ENCODE measurements at regions not wholly inside any gene's neighbourhood (a gene's known extent, or its start where the extent isn't known, plus 50 kb on each side); places are given as distances from the start of the nearest gene placed in this dataset.

- no peak overlapping the region for H3K4me3 ChIP-seq
- H3K9me3 ChIP-seq: no peaks in the 10 kb centered on the region
- 5% methylated on average over 1 of the region's 1 CpG for WGBS (ENCODE audit: missing lambda C conversion rate)
- no peak overlapping the region for H3K27ac ChIP-seq
- ChIA-PET CTCF (interaction anchor here (0.6 kb wide), 1 partner anchor 9 kb away, joined by 3 read pairs; no protein-coding TSS in a partner anchor), POLR2A (no interaction called here)
- no peaks in the 10 kb centered on the region for H3K4me1 ChIP-seq
- ATAC-seq (no peak), DNase-seq (ENCODE audit: low read depth in 1 of 2, low spot score in 1 of 2) (no peak), FAIRE-seq (no peak)
- H3K4me2 ChIP-seq: no peak overlapping the region
- TF ChIP-seq HDAC2 (IDR thresholded peaks at IDR 0.05) (no peak), FOSL2 (IDR thresholded peaks at IDR 0.05) (no peak), FOSL2 (CRISPR knock-in tag; IDR thresholded peaks at IDR 0.05) (no peak)
Measured at GRCh38 chr7:25786936-25787335, 365.1 kb upstream of the NFE2L3 start.

GRCh38 chr7:25787336-25787735 is 364.7 kb upstream of the NFE2L3 start:
- 25% methylated on average over 1 of the region's 1 CpG for WGBS (ENCODE audit: missing lambda C conversion rate)
- H3K4me2 ChIP-seq: no peak overlapping the region
- ChIA-PET CTCF (interaction anchor here (0.6 kb wide), 1 partner anchor 10 kb away, joined by 3 read pairs; no protein-coding TSS in a partner anchor), POLR2A (no interaction called here)
- FAIRE-seq (no peak), ATAC-seq (no peak), DNase-seq (ENCODE audit: low read depth in 1 of 2, low spot score in 1 of 2) (no peak)
- no peak overlapping the region for H3K4me3 ChIP-seq
- no peaks in the 10 kb centered on the region for H3K9me3 ChIP-seq
- no peak for TF ChIP-seq HEYL (CRISPR knock-in tag; IDR thresholded peaks at IDR 0.05)
- TF ChIP-seq CBX2 (IDR thresholded peaks at IDR 0.05; ENCODE audit: borderline replicate concordance, low read depth): no peak
- TF ChIP-seq ZFP36 (IDR thresholded peaks at IDR 0.05; ENCODE audit: borderline replicate concordance, partially characterized antibody): no peak
- TF ChIP-seq RARB (CRISPR knock-in tag; IDR thresholded peaks at IDR 0.05): no peak
- TF ChIP-seq POLR2A (IDR thresholded peaks at IDR 0.05; ENCODE audit: low read length): no peak
- no peak for TF ChIP-seq ESRRA (IDR thresholded peaks at IDR 0.05; ENCODE audit: borderline replicate concordance, low read length)
- TF ChIP-seq JUN (IDR thresholded peaks at IDR 0.05): no peak
- no peak for TF ChIP-seq MAFK (IDR thresholded peaks at IDR 0.05; ENCODE audit: partially characterized antibody)
- no peak for TF ChIP-seq E2F6 (IDR thresholded peaks at IDR 0.05; ENCODE audit: borderline replicate concordance, low read depth)
- no peak for TF ChIP-seq NPAS2 (CRISPR knock-in tag; IDR thresholded peaks at IDR 0.05; ENCODE audit: borderline replicate concordance)
- no peak for TF ChIP-seq ATOH8 (CRISPR knock-in tag; IDR thresholded peaks at IDR 0.05; ENCODE audit: low read depth)
- no peak for TF ChIP-seq JUNB (IDR thresholded peaks at IDR 0.05)
- TF ChIP-seq HOXB13 (CRISPR knock-in tag; IDR thresholded peaks at IDR 0.05; ENCODE audit: low read depth): no peak
- no peak for TF ChIP-seq CHD4 (IDR thresholded peaks at IDR 0.05; ENCODE audit: borderline replicate concordance)
- no peak for TF ChIP-seq ZC3H11A (IDR thresholded peaks at IDR 0.05)
- TF ChIP-seq KDM1A (IDR thresholded peaks at IDR 0.05; ENCODE audit: low read depth): no peak
- no peak for TF ChIP-seq ZSCAN20 (CRISPR knock-in tag; IDR thresholded peaks at IDR 0.05)
- TF ChIP-seq EHMT2 (IDR thresholded peaks at IDR 0.05; ENCODE audit: low read depth): no peak
- no peak for TF ChIP-seq REST (IDR thresholded peaks at IDR 0.05)
- no peaks in the 10 kb centered on the region for H3K4me1 ChIP-seq
- H3K27ac ChIP-seq: no peak overlapping the region

- DNase-seq (ENCODE audit: low read depth in 1 of 2, low spot score in 1 of 2) (no peak), FAIRE-seq (no peak), ATAC-seq (no peak)
- H3K4me3 ChIP-seq: no peak overlapping the region
- H3K9me3 ChIP-seq: no peaks in the 10 kb centered on the region
- H3K27ac ChIP-seq: no peak overlapping the region
- POLR2A ChIA-PET: no interaction called here
- no peaks in the 10 kb centered on the region for H3K4me1 ChIP-seq
- CTCF ChIA-PET: no interaction called here
- TF ChIP-seq TP53 (CRISPR knock-in tag; IDR thresholded peaks at IDR 0.05) (no peak), REST (IDR thresholded peaks at IDR 0.05) (no peak), GATA3 (IDR thresholded peaks at IDR 0.05; ENCODE audit: borderline replicate concordance) (no peak)
- no peak overlapping the region for H3K4me2 ChIP-seq
Measured at GRCh38 chr7:25788371-25788770, 363.6 kb upstream of the NFE2L3 start.

All from A549 (cell line).